ENCODE measurements at regions not wholly inside any gene's neighbourhood (a gene's known extent, or its start where the extent isn't known, plus 50 kb on each side); places are given as distances from the start of the nearest gene placed in this dataset.

DNA sequence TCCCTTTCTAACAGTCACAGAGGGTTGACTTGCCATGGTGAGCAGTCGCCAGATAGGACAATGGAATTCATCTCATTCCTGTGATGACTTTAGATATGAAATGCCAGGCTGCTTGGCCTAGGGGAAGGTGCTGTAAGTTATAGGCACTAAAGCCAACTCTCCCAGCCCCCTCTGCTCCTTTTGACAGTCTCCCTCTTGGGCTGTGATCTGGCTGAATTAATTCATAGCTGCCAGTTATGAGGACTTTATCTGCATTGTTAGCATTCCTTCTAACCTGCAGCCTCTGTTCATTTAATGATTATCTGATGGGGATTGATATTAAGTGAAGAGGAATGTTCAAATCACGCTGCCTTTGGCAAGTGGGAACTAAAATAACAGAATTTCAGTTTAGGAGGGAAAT lies 427.1 kb upstream of the RASGRP1 start:
- TF ChIP-seq EZH2phosphoT487 (IDR thresholded peaks at IDR 0.05; ENCODE audit: insufficient read depth, low read depth) (no peak), EZH2 (IDR thresholded peaks at IDR 0.05; ENCODE audit: insufficient read depth, poor library complexity, severe bottlenecking) (no peak)
